GM23248 (cell line): ENCODE measurements at regions not wholly inside any gene's neighbourhood (a gene's known extent, or its start where the extent isn't known, plus 50 kb on each side); places are given as distances from the start of the nearest gene placed in this dataset.

ENCODE experiments used
- DNase-seq: peaks from one replicate; pipeline ENCODE4 v3.0.0-alpha.2; 2015
- H2AFZ ChIP-seq: fragments of 200-600 bp; sonication (generic); 2 replicates; pipeline ENCODE4 v1.6.1; 2016; ENCODE audit warnings: antibody characterized with exemption
- H3F3A ChIP-seq: fragments of 200-600 bp; sonication (generic); 2 replicates; pipeline ENCODE4 v1.6.1; 2016; ENCODE audit warnings: mild to moderate bottlenecking, antibody characterized with exemption, mixed run types; ENCODE audit not compliant: insufficient read depth
- H3K27ac ChIP-seq: fragments of 200-600 bp; sonication (generic); 2 replicates; pipeline ENCODE4 v1.5.1; 2016; ENCODE audit warnings: mild to moderate bottlenecking
- H3K27me3 ChIP-seq: fragments of 200-600 bp; sonication (generic); replicated peaks from 2 replicates; pipeline ENCODE4 v1.6.1; 2016; ENCODE audit warnings: mild to moderate bottlenecking; ENCODE audit not compliant: insufficient read depth
- H3K36me3 ChIP-seq: fragments of 200-600 bp; sonication (generic); 2 replicates; pipeline ENCODE4 v1.6.1; 2016; ENCODE audit warnings: low read depth, mild to moderate bottlenecking
- H3K4me1 ChIP-seq: fragments of 200-600 bp; sonication (generic); 2 replicates; pipeline ENCODE4 v1.6.1; 2016; ENCODE audit warnings: mild to moderate bottlenecking; ENCODE audit not compliant: insufficient read depth
- H3K4me2 ChIP-seq: fragments of 200-600 bp; sonication (generic); one replicate; pipeline ENCODE4 v1.6.1; 2016; ENCODE audit warnings: mild to moderate bottlenecking; ENCODE audit not compliant: unreplicated experiment
- H3K4me3 ChIP-seq: fragments of 200-600 bp; sonication (generic); 2 replicates; pipeline ENCODE4 v1.5.1; 2016; ENCODE audit warnings: mild to moderate bottlenecking
- H3K79me2 ChIP-seq: fragments of 200-600 bp; sonication (generic); 2 replicates; pipeline ENCODE4 v1.6.1; 2016; ENCODE audit warnings: mild to moderate bottlenecking; ENCODE audit not compliant: insufficient read depth
- H3K9ac ChIP-seq: fragments of 200-600 bp; sonication (generic); 2 replicates; pipeline ENCODE4 v1.6.1; 2016; ENCODE audit warnings: mild to moderate bottlenecking
- H3K9me2 ChIP-seq: fragments of 200-600 bp; sonication (generic); 2 replicates; pipeline ENCODE4 v1.6.1; 2016; ENCODE audit warnings: mixed run types, mild to moderate bottlenecking, moderate library complexity; ENCODE audit not compliant: insufficient read depth
- H3K9me3 ChIP-seq: fragments of 200-600 bp; sonication (generic); one replicate; pipeline ENCODE4 v1.6.1; 2017; ENCODE audit warnings: low read depth
- H4K20me1 ChIP-seq: fragments of 200-600 bp; sonication (generic); 2 replicates; pipeline ENCODE4 v1.6.0; 2016; ENCODE audit not compliant: insufficient read depth
- EZH2 ChIP-seq: fragments of 200-600 bp; sonication (generic); IDR thresholded peaks from 2 replicates; pipeline ENCODE4 v1.6.1; 2018; ENCODE audit warnings: antibody characterized with exemption, mild to moderate bottlenecking; ENCODE audit not compliant: insufficient read depth, poor library complexity, severe bottlenecking
- EZH2phosphoT487 ChIP-seq: fragments of 200-600 bp; sonication (generic); IDR thresholded peaks from 2 replicates; pipeline ENCODE4 v1.6.1; 2018; ENCODE audit warnings: antibody characterized with exemption, moderate library complexity, mild to moderate bottlenecking, low read depth; ENCODE audit not compliant: insufficient read depth
- WGBS, 2 experiments: methylation state at CpG; one replicate each; pipeline ENCODE4 v1.1.6; 2015 to 2017; ENCODE audit warnings: low lambda C conversion rate in 2 of 2, low coverage in 1 of 2; ENCODE audit errors: missing lambda C conversion rate in 2 of 2; 5-methylcytosine and 5-hydroxymethylcytosine counted together
- in situ Hi-C: fragments of 300-500 bp; cut with MboI; formaldehyde crosslinking; loops from 2 replicates; pipeline ENCODE4 v1.15.0; 2020

DNA sequence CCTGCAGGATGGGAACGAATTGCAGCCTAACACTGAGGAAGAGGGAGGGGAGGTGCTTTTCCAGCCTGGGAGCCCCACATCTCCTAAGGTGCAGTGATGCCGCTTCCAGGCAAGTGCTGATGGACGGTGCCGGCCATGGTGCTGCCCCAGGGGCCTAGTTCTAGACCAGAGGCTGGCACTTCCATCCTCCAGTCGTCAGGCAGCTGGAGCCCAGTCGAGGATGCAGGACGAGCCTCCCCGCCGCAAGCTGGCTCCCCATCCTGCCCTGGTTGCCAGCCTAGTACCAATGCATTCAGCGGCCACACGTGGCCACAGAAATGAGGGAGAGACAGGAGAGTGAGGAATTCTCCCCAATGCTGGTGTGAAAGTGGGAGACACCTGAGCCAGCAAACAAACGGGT lies 413.5 kb downstream of the ZNF516 start:
- WGBS, 2 experiments, result 23 to 33% methylated on average over 8 to 12 of the region's 12 CpGs
- no peaks in the 10 kb centered on the region for H3K4me1 ChIP-seq
- TF ChIP-seq EZH2 (no peak), EZH2phosphoT487 (no peak)

DNA sequence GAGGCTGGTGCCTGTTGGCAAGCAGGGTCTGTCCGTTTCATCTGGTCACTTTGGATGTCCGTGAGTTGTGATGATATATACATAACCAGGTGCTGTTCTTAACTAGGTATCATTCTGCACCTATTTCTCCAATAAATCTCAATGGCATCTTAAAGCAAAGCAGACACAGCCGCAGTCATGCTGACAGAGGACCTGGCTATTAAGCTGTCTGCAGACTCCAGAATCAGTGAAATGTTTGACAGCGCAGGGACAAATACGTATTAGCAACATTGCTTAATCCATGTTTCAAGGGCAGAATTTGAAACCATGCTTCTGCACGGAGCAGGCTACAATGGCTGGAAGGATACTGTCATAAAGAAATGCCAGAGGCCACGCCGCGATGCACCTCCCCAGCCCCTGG lies 414.6 kb downstream of the ZNF516 start:
- in situ Hi-C loops, result no loop called here
- no peak overlapping the region for H3K4me3 ChIP-seq

More for the DNA sequence above, 413.5 kb downstream of the ZNF516 start:
- Histone ChIP-seq H4K20me1 (no peaks in the 10 kb centered on the region), H3K36me3 (no peaks in the 10 kb centered on the region), H3K9me3 (no peaks in the 10 kb centered on the region), H3K79me2 (no peaks in the 10 kb centered on the region), H3K27ac (no peak overlapping the region), H3K9ac (no peak overlapping the region), H3K4me2 (no peak overlapping the region), H3K9me2 (no peaks in the 10 kb centered on the region), H3K27me3 (no peaks in the 10 kb centered on the region), H3K4me3 (no peak overlapping the region), H3F3A (no peaks in the 10 kb centered on the region), H2AFZ (no peak overlapping the region)
- in situ Hi-C loops, result no loop called here
- DNase-seq, result no peak

DNA sequence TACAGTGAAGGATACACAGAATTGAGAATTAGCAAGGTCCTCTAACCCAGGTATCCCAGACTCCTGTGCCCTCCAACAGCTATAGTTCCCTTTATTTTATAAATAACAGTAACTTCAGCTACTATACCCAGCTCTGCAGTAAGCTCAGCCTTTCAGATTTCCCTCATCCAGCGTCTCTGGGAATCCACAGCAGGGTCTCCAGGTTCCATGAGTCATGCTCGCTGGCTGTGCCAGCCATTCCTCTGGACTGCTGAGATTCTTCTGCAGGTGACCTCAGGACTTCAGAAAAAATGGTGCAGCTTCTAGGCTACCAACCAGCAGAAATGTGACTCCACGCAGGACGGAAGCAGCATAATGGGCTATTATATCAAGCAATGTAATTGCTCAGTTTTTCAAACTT lies 419.3 kb downstream of the ZNF516 start:
- Histone ChIP-seq H3K4me2 (no peak overlapping the region), H2AFZ (no peak overlapping the region), H3K27ac (no peak overlapping the region), H3K79me2 (no peaks in the 10 kb centered on the region), H3K27me3 (no peaks in the 10 kb centered on the region), H3K36me3 (no peaks in the 10 kb centered on the region), H3K9me2 (no peaks in the 10 kb centered on the region), H3K4me3 (no peak overlapping the region), H4K20me1 (no peaks in the 10 kb centered on the region), H3K9me3 (no peaks in the 10 kb centered on the region), H3K4me1 (no peaks in the 10 kb centered on the region), H3K9ac (no peak overlapping the region), H3F3A (no peaks in the 10 kb centered on the region)
- 18% methylated on average over 4 of the region's 4 CpGs for WGBS, 2 experiments
- no peak for DNase-seq
- TF ChIP-seq EZH2 (no peak), EZH2phosphoT487 (no peak)
- in situ Hi-C loops, result no loop called here

More for the DNA sequence above, 414.6 kb downstream of the ZNF516 start:
- Histone ChIP-seq H4K20me1 (no peaks in the 10 kb centered on the region), H3K36me3 (no peaks in the 10 kb centered on the region), H3K4me2 (no peak overlapping the region), H3K27me3 (no peaks in the 10 kb centered on the region), H3K27ac (no peak overlapping the region), H3K9ac (no peak overlapping the region), H3K79me2 (no peaks in the 10 kb centered on the region), H3K4me1 (no peaks in the 10 kb centered on the region), H3K9me3 (no peaks in the 10 kb centered on the region), H3F3A (no peaks in the 10 kb centered on the region), H2AFZ (no peak overlapping the region), H3K9me2 (no peaks in the 10 kb centered on the region)
- 47 to 53% methylated on average over 9 of the region's 9 CpGs for WGBS, 2 experiments
- DNase-seq, result no peak
- no peak for TF ChIP-seq EZH2
- no peak for TF ChIP-seq EZH2phosphoT487

DNA sequence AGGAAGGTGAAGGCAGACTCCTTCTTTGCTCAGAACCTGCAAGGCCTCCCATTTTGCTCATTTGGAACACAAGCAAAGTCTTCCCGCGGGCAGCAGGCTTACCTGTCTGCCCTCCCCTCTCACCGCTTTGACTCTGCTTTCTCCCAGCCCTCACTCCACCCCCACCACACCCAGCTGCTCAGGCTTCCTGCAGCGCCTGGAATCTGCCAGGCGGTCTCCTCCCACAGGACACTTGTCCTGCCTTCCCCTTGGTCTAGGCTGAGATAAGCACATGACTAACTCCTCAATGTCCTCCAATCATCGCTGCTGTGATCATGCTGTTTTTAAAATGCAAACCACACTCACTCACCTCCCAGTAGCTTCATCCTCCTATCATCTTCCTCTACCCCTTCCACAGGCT lies 430.0 kb downstream of the ZNF516 start:
- H3K27me3 ChIP-seq, result no peaks in the 10 kb centered on the region
- WGBS, 2 experiments, result 35 to 46% methylated on average over 6 of the region's 6 CpGs
- H3K9ac ChIP-seq, result no peak overlapping the region
- no peak overlapping the region for H3K4me3 ChIP-seq
- no peaks in the 10 kb centered on the region for H3K79me2 ChIP-seq
- no peak for DNase-seq
- in situ Hi-C loops, result no loop called here
- no peaks in the 10 kb centered on the region for H3K4me1 ChIP-seq
- H3K4me2 ChIP-seq, result no peak overlapping the region
- H2AFZ ChIP-seq, result no peak overlapping the region
- H3K36me3 ChIP-seq, result no peaks in the 10 kb centered on the region
- TF ChIP-seq EZH2 (no peak), EZH2phosphoT487 (no peak)
- H3F3A ChIP-seq, result no peaks in the 10 kb centered on the region
- H3K9me2 ChIP-seq, result no peaks in the 10 kb centered on the region
- no peak overlapping the region for H3K27ac ChIP-seq
- H4K20me1 ChIP-seq, result no peaks in the 10 kb centered on the region
- no peaks in the 10 kb centered on the region for H3K9me3 ChIP-seq

DNA sequence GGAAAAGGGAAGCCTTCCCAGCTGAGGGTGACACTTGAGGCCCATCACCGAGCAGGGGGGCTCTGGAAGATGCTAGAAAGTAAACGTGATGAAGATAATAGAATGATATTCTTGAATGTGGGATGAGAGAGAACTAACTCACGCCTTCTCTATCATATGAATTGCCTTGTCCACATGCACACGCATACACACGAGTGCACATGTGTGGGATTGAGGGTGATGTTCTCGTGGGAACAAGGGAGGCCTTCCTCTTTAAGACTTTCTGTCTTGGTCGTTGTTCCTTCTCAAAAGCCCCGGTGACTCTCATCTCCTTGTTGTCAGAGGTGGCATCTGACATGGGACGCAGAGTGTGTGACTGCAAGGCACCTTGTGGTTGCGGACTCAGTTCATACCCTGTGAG lies 436.9 kb downstream of the ZNF516 start:
- H4K20me1 ChIP-seq, result no peaks in the 10 kb centered on the region
- DNase-seq, result no peak
- no peaks in the 10 kb centered on the region for H3K36me3 ChIP-seq
- H3K27me3 ChIP-seq, result no peaks in the 10 kb centered on the region
- H3K27ac ChIP-seq, result no peak overlapping the region
- no peaks in the 10 kb centered on the region for H3K4me1 ChIP-seq
- no peaks in the 10 kb centered on the region for H3F3A ChIP-seq
- H2AFZ ChIP-seq, result no peak overlapping the region
- WGBS, 2 experiments, result 27 to 36% methylated on average over 10 of the region's 10 CpGs
- in situ Hi-C loops, result no loop called here
- H3K9me2 ChIP-seq, result no peaks in the 10 kb centered on the region
- no peaks in the 10 kb centered on the region for H3K79me2 ChIP-seq
- H3K4me3 ChIP-seq, result no peak overlapping the region
- no peak for TF ChIP-seq EZH2
- TF ChIP-seq EZH2phosphoT487, result no peak
- H3K9me3 ChIP-seq, result no peaks in the 10 kb centered on the region
- H3K9ac ChIP-seq, result no peak overlapping the region
- no peak overlapping the region for H3K4me2 ChIP-seq
